ENCODE measurements at regions not wholly inside any gene's neighbourhood (a gene's known extent, or its start where the extent isn't known, plus 50 kb on each side); places are given as distances from the start of the nearest gene placed in this dataset.

- Histone ChIP-seq H3K9ac (ENCODE audit: extremely low read depth, low read length, poor library complexity, severe bottlenecking) (no peak overlapping the region), H3K27ac (ENCODE audit: low read depth, low read length) (no peak overlapping the region), H3K4me3 (ENCODE audit: low read length) (no peak overlapping the region), H3K27me3 (ENCODE audit: control insufficient read depth, insufficient read depth, low read length, poor library complexity, severe bottlenecking) (no peaks in the 10 kb centered on the region), H3K4me1 (ENCODE audit: control insufficient read depth, insufficient read depth, low read length) (no peaks in the 10 kb centered on the region), H3K9me3 (ENCODE audit: control insufficient read depth, low read length) (no peaks in the 10 kb centered on the region), H3K36me3 (ENCODE audit: control insufficient read depth, insufficient read depth, low read length) (no peaks in the 10 kb centered on the region)
- DNase-seq, result no peak
- Mint-ChIP-seq H3K36me3 (ENCODE audit: low read depth) (no peaks in the 10 kb centered on the region), H3K9me3 (no peaks in the 10 kb centered on the region), H3K27ac (no peak overlapping the region), H3K4me1 (peaks cover 34% of the 10 kb centered on the region), H3K4me3 (no peak overlapping the region), H3K27me3 (ENCODE audit: insufficient read depth) (no peaks in the 10 kb centered on the region)
- WGBS, 2 experiments (ENCODE audit: insufficient coverage in 1 of 2, insufficient read length in 1 of 2), result 100% methylated on average over 1 of the region's 1 CpG; no CpG with 5 or more reads in 1 of the 2 experiments
- TF ChIP-seq CTCF (conservative IDR thresholded peaks at IDR 0.05), result no peak
Measured at GRCh38 chr21:27021801-27022200, 54.9 kb upstream of the ADAMTS5 start.

GRCh38 chr21:27021046-27021445 lies 54.2 kb upstream of the ADAMTS5 start:
- H3K36me3 Mint-ChIP-seq (ENCODE audit: low read depth), result no peaks in the 10 kb centered on the region

GRCh38 chr21:27017246-27017645 lies 50.4 kb upstream of the ADAMTS5 start:
- Histone ChIP-seq H3K27me3 (ENCODE audit: control insufficient read depth, insufficient read depth, low read length, poor library complexity, severe bottlenecking) (no peaks in the 10 kb centered on the region), H3K36me3 (ENCODE audit: control insufficient read depth, insufficient read depth, low read length) (no peaks in the 10 kb centered on the region), H3K9me3 (ENCODE audit: control insufficient read depth, low read length) (no peaks in the 10 kb centered on the region), H3K4me1 (ENCODE audit: control insufficient read depth, insufficient read depth, low read length) (no peaks in the 10 kb centered on the region), H3K4me3 (ENCODE audit: low read length) (no peak overlapping the region), H3K27ac (ENCODE audit: low read depth, low read length) (no peak overlapping the region), H3K9ac (ENCODE audit: extremely low read depth, low read length, poor library complexity, severe bottlenecking) (no peak overlapping the region)
- TF ChIP-seq CTCF (conservative IDR thresholded peaks at IDR 0.05), result no peak
- Mint-ChIP-seq H3K4me3 (no peak overlapping the region), H3K4me1 (peaks cover 3% of the 10 kb centered on the region), H3K27me3 (ENCODE audit: insufficient read depth) (no peaks in the 10 kb centered on the region), H3K27ac (no peak overlapping the region), H3K9me3 (no peaks in the 10 kb centered on the region), H3K36me3 (ENCODE audit: low read depth) (no peaks in the 10 kb centered on the region)
- 93 to 94% methylated on average over 3 to 4 of the region's 4 CpGs for WGBS, 2 experiments (ENCODE audit: insufficient coverage in 1 of 2, insufficient read length in 1 of 2)
- DNase-seq, result no peak

More at GRCh38 chr21:27021046-27021445, 54.2 kb upstream of the ADAMTS5 start:
- Histone ChIP-seq H3K4me3 (ENCODE audit: low read length) (no peak overlapping the region), H3K4me1 (ENCODE audit: control insufficient read depth, insufficient read depth, low read length) (no peaks in the 10 kb centered on the region), H3K36me3 (ENCODE audit: control insufficient read depth, insufficient read depth, low read length) (no peaks in the 10 kb centered on the region), H3K9ac (ENCODE audit: extremely low read depth, low read length, poor library complexity, severe bottlenecking) (no peak overlapping the region), H3K27ac (ENCODE audit: low read depth, low read length) (no peak overlapping the region), H3K9me3 (ENCODE audit: control insufficient read depth, low read length) (no peaks in the 10 kb centered on the region), H3K27me3 (ENCODE audit: control insufficient read depth, insufficient read depth, low read length, poor library complexity, severe bottlenecking) (no peaks in the 10 kb centered on the region)
- Mint-ChIP-seq H3K4me3 (no peak overlapping the region), H3K9me3 (no peaks in the 10 kb centered on the region), H3K27me3 (ENCODE audit: insufficient read depth) (no peaks in the 10 kb centered on the region), H3K4me1 (peaks cover 26% of the 10 kb centered on the region), H3K27ac (no peak overlapping the region)
- DNase-seq, result no peak
- no peak for TF ChIP-seq CTCF (conservative IDR thresholded peaks at IDR 0.05)
- no CpG with 5 or more reads among the region's 1 CpG for WGBS, 2 experiments (ENCODE audit: insufficient coverage in 1 of 2, insufficient read length in 1 of 2)

All from endodermal cell (in vitro differentiated cells).